ENCODE measurements at regions not wholly inside any gene's neighbourhood (a gene's known extent, or its start where the extent isn't known, plus 50 kb on each side); places are given as distances from the start of the nearest gene placed in this dataset.
"Not testable (repeated sequence)": the region's sequence is repeated elsewhere in the genome, so short reads cannot be mapped to it uniquely, and the experiment has no call there.

DNA sequence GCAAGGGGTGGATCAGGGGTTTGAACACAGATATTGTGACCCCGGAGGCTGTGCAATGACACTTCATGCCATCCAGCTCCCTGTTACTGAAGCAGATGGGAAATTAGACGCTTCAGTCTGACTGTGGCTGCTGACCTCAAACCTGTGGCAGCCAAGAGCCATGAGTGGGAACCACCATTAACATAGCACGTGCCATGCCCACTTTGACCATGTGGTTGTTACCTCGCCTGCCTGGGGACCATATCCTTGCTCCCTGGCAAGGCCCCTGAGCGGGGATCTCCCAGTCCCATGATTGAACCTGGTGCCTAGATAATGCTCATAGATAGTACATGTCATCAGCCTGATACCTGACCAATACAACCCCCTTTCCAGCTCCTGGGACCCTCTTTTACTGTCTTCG lies 68.9 kb downstream of the CYP26B1 start:
- intact Hi-C loops (cut with DNase I): no loop called here
- H3K4me1 ChIP-seq: no peaks in the 10 kb centered on the region
- DNase-seq (no peak), ATAC-seq (no peak)
- TF ChIP-seq, protein P1, sequence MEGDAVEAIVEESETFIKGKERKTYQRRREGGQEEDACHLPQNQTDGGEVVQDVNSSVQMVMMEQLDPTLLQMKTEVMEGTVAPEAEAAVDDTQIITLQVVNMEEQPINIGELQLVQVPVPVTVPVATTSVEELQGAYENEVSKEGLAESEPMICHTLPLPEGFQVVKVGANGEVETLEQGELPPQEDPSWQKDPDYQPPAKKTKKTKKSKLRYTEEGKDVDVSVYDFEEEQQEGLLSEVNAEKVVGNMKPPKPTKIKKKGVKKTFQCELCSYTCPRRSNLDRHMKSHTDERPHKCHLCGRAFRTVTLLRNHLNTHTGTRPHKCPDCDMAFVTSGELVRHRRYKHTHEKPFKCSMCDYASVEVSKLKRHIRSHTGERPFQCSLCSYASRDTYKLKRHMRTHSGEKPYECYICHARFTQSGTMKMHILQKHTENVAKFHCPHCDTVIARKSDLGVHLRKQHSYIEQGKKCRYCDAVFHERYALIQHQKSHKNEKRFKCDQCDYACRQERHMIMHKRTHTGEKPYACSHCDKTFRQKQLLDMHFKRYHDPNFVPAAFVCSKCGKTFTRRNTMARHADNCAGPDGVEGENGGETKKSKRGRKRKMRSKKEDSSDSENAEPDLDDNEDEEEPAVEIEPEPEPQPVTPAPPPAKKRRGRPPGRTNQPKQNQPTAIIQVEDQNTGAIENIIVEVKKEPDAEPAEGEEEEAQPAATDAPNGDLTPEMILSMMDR (IDR thresholded peaks at IDR 0.05): no peak
- no peak overlapping the region for H3K27ac ChIP-seq
- peaks cover 0 to 13% (median 0%) of the 10 kb centered on the region in 11 donors for H3K9me3 ChIP-seq
- 88% methylated on average over 6 of the region's 6 CpGs for WGBS, 2 donors
- H3K36me3 ChIP-seq: no peaks in the 10 kb centered on the region
- peaks cover 0 to 5% (median 0%) of the 10 kb centered on the region in 7 donors for H3K27me3 ChIP-seq
- H3K4me3 ChIP-seq: no peak overlapping the region

DNA sequence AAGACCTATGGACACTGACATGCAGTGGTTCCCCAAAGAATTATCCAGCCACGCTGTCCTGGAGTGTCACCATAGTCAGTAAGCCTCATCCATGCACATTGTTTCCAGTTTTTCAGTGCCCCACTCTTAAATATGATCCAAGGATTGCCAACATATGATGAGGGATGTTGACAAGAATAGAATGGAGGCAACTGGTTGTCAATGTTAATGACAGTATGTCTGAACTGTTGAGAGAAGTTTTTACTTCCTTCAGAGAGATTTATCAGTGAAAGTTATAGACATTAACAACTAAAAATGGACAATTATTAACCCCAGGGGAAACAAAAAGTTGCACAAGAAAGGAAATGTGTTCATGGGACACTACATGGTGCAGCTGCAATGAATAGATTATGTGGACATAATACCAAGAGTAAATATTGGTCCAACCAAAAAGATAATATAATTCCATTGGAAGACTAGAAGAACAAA lies 69.9 kb downstream of the CYP26B1 start:
- H3K4me1 ChIP-seq: no peaks in the 10 kb centered on the region
- TF ChIP-seq, protein P1 (IDR thresholded peaks at IDR 0.05): no peak
- H3K36me3 ChIP-seq: no peaks in the 10 kb centered on the region
- ATAC-seq: no peak
- peaks cover 0 to 5% (median 0%) of the 10 kb centered on the region in 7 donors for H3K27me3 ChIP-seq
- H3K9me3 ChIP-seq: peaks cover 0 to 24% (median 3%) of the 10 kb centered on the region in 11 donors
- no peak overlapping the region for H3K4me3 ChIP-seq
- no peak for DNase-seq
- intact Hi-C loops (cut with DNase I): no loop called here
- 77 to 80% methylated on average over 1 of the region's 1 CpG for WGBS, 2 donors
- H3K27ac ChIP-seq: no peak overlapping the region

DNA sequence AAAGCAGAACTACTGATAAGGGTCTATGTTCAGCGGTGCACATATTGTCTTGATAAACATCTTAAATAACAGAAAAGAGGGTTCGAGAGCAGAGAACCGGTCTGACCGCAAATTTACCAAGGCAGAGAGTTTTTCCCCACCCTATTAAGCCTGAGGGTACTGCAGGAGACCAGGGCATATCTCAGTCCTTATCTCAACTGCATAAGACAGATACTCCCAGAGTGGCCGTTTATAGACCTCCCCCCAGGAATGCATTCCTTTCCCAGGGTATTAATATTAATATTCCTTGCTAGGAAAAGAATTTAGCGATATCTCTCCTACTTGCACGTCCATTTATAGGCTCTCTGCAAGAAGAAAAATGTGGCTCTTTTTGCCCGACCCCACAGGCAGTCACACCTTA lies 74.3 kb downstream of the CYP26B1 start:
- ATAC-seq; intact Hi-C loops (cut with DNase I); H3K4me3 ChIP-seq; DNase-seq; H3K27me3 ChIP-seq; H3K27ac ChIP-seq; H3K4me1 ChIP-seq; H3K36me3 ChIP-seq: not testable (repeated sequence)
- 86 to 94% methylated on average over 7 to 8 of the region's 8 CpGs for WGBS, 2 donors
- H3K9me3 ChIP-seq: peaks cover 0 to 25% (median 3%) of the 10 kb centered on the region in 11 donors

DNA sequence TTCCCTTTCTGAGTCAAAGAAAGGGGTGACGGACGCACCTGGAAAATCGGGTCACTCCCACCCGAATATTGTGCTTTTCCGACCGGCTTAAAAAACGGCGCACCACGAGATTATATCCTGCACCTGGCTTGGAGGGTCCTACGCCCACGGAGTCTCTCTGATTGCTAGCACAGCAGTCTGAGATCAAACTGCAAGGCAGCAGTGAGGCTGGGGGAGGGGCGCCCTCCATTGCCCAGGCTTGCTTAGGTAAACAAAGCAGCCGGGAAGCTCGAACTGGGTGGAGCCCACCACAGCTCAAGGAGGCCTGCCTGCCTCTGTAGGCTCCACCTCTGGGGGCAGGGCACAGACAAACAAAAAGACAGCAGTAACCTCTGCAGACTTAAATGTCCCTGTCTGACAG lies 83.5 kb downstream of the CYP26B1 start:
- H3K36me3 ChIP-seq; H3K9me3 ChIP-seq; H3K4me3 ChIP-seq; ATAC-seq; H3K4me1 ChIP-seq; H3K27ac ChIP-seq; intact Hi-C loops (cut with DNase I); DNase-seq: not testable (repeated sequence)
- WGBS, 2 donors: 67 to 76% methylated on average over 1 to 14 of the region's 14 CpGs
- peaks cover 0 to 14% (median 0%) of the 10 kb centered on the region in 7 donors for H3K27me3 ChIP-seq

DNA sequence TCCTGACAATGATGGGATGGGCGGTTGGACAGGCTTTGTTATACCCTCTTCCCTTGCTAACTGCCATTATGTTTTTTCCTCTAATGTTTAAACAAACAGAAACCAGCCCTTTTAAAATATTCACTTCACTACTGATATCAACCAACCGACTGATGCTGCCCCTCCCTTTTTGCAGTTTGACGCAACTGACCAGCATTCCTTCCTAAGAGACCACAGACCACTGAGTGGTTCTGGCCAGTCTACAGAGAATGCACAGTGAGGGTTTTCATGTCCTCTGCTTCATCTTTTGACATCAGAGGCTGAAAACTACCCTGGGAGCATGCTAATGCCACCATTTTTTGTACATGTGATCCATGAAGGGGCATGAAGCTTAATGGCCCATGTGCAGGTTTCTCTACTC lies 85.3 kb downstream of the CYP26B1 start:
- TF ChIP-seq, protein P1 (IDR thresholded peaks at IDR 0.05): no peak
- no peaks in the 10 kb centered on the region for H3K4me1 ChIP-seq
- H3K27me3 ChIP-seq: peaks cover 0 to 14% (median 0%) of the 10 kb centered on the region in 7 donors
- no peaks in the 10 kb centered on the region for H3K36me3 ChIP-seq
- 84 to 89% methylated on average over 3 of the region's 3 CpGs for WGBS, 2 donors
- H3K27ac ChIP-seq: no peak overlapping the region
- ATAC-seq (no peak), DNase-seq (no peak)
- intact Hi-C loops (cut with DNase I): no loop called here
- no peak overlapping the region for H3K4me3 ChIP-seq
- H3K9me3 ChIP-seq: peaks cover 0 to 4% (median 0%) of the 10 kb centered on the region in 11 donors
